ENCODE measurements at regions not wholly inside any gene's neighbourhood (a gene's known extent, or its start where the extent isn't known, plus 50 kb on each side); places are given as distances from the start of the nearest gene placed in this dataset.
"Not testable (repeated sequence)": the region's sequence is repeated elsewhere in the genome, so short reads cannot be mapped to it uniquely, and the experiment has no call there.

- DNase-seq (ENCODE audit: low spot score), result no peak
Measured at GRCh38 chr4:29708473-29708872, 1011.7 kb upstream of the PCDH7 start.

GRCh38 chr4:29710519-29710918 lies 1009.6 kb upstream of the PCDH7 start:
- no peak for DNase-seq (ENCODE audit: low spot score)

GRCh38 chr4:29711226-29711625 lies 1008.9 kb upstream of the PCDH7 start:
- DNase-seq (ENCODE audit: low spot score), result no peak

GRCh38 chr4:29717287-29718057 lies 1002.7 kb upstream of the PCDH7 start:
- no peak for DNase-seq (ENCODE audit: low spot score)

GRCh38 chr4:29718136-29718535 lies 1002.0 kb upstream of the PCDH7 start:
- no peak for DNase-seq (ENCODE audit: low spot score)

DNA sequence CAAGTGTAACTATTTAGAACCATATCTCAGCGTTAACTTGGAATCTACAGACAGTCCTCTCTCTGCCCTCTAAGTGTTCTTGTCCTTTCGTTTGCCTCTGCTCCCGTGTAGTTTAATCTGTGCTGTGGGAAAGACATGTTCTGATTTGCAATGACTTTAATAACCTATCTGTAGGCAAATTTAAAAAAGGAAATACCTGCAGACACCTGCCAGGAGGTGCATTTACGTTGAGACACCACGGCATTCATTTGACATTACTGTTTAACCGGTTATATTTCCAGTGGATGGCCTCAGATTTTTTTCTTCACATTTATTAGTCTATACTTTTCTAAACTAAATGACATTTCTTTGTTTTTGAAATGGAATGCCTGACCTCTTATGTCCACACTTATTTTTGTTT lies 997.9 kb upstream of the PCDH7 start:
- DNase-seq (ENCODE audit: low spot score), result no peak

- DNase-seq (ENCODE audit: low spot score), result no peak
Measured at GRCh38 chr4:29726938-29727337, 993.2 kb upstream of the PCDH7 start.

- DNase-seq (ENCODE audit: low spot score), result no peak
Measured at GRCh38 chr4:29734343-29735213, 985.6 kb upstream of the PCDH7 start.

DNA sequence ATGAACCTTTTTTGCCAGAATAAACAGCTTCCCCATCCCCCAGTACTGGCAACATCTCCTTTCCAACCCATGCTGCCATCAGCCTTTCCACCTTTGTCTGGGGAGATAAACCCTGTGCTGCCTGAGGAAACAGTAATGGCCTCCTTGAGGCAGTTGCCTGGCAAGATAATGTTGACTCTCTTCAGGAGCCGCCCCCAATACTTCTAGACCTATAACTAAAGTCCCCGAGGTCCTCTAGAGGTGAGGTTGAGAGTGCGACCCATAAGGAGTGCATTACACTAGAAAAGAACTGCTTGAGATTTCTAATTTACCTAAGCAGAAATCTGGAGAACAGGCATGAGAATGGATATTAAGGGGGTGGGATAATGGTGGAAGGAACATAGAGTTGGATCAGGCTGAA lies 963.2 kb upstream of the PCDH7 start:
- no peak for DNase-seq (ENCODE audit: low spot score)

- no peak for DNase-seq (ENCODE audit: low spot score)
Measured at GRCh38 chr4:29762151-29762550, 958.0 kb upstream of the PCDH7 start.

GRCh38 chr4:29770627-29771026 lies 949.5 kb upstream of the PCDH7 start:
- no peak for DNase-seq (ENCODE audit: low spot score)

- not testable (repeated sequence) for DNase-seq (ENCODE audit: low spot score)
Measured at GRCh38 chr4:29788123-29788522, 932.0 kb upstream of the PCDH7 start.

DNA sequence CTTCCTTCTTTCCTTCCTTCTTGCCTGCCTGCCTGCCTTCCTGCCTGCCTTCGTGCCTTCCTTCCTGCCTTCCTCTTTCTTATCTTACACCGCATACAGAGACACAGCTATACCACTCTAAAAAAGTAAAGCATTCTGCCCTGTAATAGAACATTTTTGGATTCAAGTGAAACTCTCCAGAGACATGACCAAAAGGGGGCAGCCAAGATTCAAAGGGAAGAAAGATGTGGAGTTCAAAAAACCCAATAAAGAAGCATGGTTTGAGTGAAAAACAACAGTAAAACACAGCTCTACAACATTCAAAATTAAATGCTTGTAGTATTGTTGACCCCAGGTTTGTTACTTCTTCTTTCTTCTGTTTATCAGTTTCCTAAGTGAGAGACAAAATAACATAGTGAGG lies 914.9 kb upstream of the PCDH7 start:
- DNase-seq (ENCODE audit: low spot score), result no peak

DNA sequence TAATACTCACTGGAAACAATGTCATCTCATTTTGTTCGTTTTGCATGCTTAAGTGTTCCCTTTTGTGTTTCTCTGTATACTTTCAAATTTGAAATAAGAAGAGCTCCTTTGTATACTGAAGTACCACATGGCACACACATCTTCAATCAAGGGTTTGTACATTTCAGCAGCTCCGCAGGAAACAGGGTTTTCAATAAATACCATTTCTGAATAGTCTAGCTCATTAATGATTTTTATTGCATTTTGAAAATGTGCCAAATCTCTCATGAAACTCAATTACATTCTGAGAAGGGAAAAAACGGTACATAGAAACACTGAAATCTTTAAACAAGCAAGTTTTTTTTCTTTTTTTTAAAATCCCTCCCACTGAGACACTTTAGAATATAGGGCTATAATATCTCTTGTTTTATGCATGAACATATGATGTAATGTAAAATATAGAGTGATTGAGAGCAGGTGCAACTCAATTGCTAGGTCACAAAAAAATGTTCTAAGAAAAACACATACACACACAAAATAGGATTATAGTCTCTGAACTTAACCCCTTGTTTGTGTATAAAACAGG lies 914.2 kb upstream of the PCDH7 start:
- no peak for DNase-seq (ENCODE audit: low spot score)

DNA sequence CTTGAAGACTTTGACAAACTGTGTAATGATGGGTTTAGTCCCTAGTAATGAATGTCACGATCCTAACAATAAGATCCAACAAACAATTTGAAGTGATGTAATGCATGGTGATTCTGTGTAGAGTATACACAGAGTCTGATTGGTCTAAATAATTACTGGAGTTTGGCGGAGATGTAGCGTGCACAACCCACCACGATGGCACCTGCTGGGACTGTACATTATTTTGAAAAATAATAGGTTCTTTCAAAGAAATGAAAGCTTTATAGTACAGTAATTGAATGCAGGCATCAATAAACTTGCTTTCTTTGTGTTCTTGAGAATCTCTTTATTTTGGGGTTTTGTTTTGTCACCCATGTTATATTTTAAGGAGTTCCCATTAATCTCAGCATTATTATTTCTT lies 902.2 kb upstream of the PCDH7 start:
- DNase-seq (ENCODE audit: low spot score), result no peak

GRCh38 chr4:29829067-29829466 lies 891.1 kb upstream of the PCDH7 start:
- no peak for DNase-seq (ENCODE audit: low spot score)

DNA sequence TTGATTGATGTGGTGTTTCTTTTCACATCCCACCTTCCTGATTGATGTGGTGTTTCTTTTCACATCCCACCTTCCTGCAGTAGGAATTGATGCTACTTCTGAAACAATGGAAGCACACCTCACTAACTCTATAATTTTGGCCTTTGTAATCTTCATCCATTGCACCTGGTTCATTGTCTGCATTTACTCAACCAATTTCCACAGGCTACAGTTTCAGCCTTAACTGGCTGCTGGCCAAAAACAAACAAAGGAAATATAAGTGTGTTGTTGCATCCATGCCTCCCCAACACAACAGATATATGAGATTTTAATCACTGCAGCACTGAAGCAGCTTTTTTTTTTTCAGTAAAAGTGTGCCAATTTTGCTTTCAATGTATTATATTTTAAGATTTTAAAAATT lies 867.6 kb upstream of the PCDH7 start:
- DNase-seq (ENCODE audit: low spot score), result no peak

DNA sequence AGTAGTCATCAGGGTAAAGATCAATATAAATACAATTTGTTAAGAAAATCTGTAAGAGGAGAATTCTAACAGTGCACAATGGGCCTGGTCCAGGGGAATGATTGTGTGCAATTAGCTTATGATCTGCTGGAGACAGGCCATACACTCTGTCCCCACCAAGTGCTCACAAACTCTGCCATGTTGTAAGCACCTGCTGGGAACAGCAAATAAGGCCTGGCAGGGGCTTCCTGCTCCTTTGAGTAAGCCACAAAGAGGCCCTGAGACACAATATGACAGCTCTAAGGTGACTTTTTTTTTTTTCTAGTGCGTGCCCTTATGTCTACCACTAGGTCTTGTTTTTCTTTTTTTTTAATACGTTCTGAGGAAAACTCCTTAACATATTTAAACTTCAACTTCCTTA lies 866.3 kb upstream of the PCDH7 start:
- no peak for DNase-seq (ENCODE audit: low spot score)

DNA sequence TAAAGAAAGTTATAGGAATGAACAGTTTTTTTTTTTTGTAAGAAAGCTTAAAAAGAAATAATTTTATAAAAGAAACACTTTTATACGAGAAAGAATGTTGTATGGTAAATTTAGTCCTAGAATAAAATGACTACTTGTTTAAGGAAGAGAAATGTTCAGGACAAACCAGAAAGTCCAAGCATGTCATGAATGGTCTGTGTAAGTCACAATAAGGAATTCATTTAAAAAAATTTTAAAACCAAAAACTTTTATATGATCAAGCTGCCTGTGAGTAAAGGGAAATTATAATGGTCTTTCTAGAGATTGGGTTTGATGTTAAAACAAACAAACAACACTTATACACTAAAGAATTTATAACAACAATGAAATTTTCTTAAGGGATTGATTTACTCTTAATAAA lies 858.9 kb upstream of the PCDH7 start:
- no peak for DNase-seq (ENCODE audit: low spot score)

GRCh38 chr4:29867412-29867811 lies 852.8 kb upstream of the PCDH7 start:
- no peak for DNase-seq (ENCODE audit: low spot score)

DNA sequence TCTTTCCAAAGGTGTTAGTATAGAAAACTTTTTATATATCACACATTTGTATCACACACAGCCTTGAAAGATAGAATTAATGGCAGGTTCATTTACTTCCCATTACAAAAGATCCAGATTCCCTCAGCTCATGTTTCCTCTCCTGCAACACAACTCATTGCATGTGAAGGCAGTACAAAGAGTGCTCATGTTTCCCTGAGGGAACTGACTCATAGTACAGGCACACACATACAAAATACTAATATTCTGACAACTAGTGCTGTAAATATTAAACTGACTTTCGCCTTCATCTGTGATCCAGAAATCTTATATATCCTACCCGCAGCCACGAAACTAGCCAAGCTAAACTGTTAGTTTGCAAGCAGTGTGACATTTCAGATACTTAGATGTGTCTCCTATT lies 819.8 kb upstream of the PCDH7 start:
- no peak for DNase-seq (ENCODE audit: low spot score)

DNA sequence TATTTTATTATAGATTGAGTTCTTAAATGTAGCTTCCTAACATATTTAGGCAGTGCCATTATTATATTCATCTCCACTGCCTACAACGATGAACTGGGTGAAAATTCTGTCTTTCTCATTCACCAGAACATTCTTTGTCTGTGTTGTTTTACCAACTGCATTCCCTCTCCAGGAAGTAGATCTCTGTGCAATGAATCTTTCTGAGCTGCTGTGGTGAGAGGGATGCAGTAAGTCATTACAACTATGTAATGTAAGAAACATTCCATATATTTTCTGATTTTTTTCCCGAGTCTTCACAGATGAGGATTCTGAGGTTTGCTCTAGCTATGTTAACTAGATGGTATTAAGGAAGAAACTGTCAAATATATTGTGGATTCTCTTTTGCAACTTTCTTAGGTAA lies 811.9 kb upstream of the PCDH7 start:
- no peak for DNase-seq (ENCODE audit: low spot score)

- DNase-seq (ENCODE audit: low spot score), result no peak
Measured at GRCh38 chr4:29927895-29928294, 792.3 kb upstream of the PCDH7 start.
